B cell (primary cell): ENCODE measurements at regions not wholly inside any gene's neighbourhood (a gene's known extent, or its start where the extent isn't known, plus 50 kb on each side); places are given as distances from the start of the nearest gene placed in this dataset.

Experiments
- ATAC-seq: fragments of 200-7000 bp; cut with Tn5 transposase; one replicate; pipeline ENCODE4 v1.10.0; 2021; ENCODE audit warnings: low read depth, mild to moderate bottlenecking, moderate number of reproducible peaks, moderate library complexity
- CTCF ChIA-PET: fragments of 350-600 bp; sonication (Branson Sonifier 250); formaldehyde crosslinking; loops from one replicate; lab custom pipeline; 2021; ENCODE audit warnings: antibody characterized with exemption, inconsistent platforms; lab: Charles Lee
- POLR2A ChIA-PET: fragments of 350-600 bp; sonication (Branson Sonifier 250); formaldehyde crosslinking; loops from one replicate; lab custom pipeline; 2021; ENCODE audit warnings: antibody characterized with exemption; lab: Charles Lee
- DNase-seq: peaks from one replicate; pipeline ENCODE4 v3.0.0; 2013
- H2AFZ ChIP-seq: 2 replicates; pipeline ENCODE4 v1.6.1; 2012; ENCODE audit warnings: mild to moderate bottlenecking, low read depth, low read length; ENCODE audit not compliant: insufficient read depth, poor library complexity, severe bottlenecking
- H3K27ac ChIP-seq, 2 donors: 1 replicate in 1 of 2; 2 replicates in 1 of 2; pipeline ENCODE4 v1.5.1; 2012 to 2013; ENCODE audit warnings: low read length in 2 of 2, mild to moderate bottlenecking in 2 of 2, moderate library complexity in 1 of 2
- H3K27me3 ChIP-seq, 4 experiments: fragments of 200-600 bp in 1 of 4; sonication (generic) in 1 of 4; replicated peaks in 1 of 4; 1 replicate in 2 of 4; 2 replicates in 2 of 4; pipeline versions ENCODE4 v1.6.1 to v1.7.0; 2013 to 2016; ENCODE audit warnings: low read length in 3 of 4, mild to moderate bottlenecking in 2 of 4, mixed read lengths in 1 of 4, moderate library complexity in 1 of 4; ENCODE audit not compliant: insufficient read depth in 4 of 4, control insufficient read depth in 3 of 4; ENCODE audit errors: control extremely low read depth in 1 of 4
- H3K36me3 ChIP-seq, 2 experiments: replicated peaks in 1 of 2; 1 replicate in 1 of 2; 2 replicates in 1 of 2; pipeline versions ENCODE4 v1.6.1 to v1.7.1; 2013; ENCODE audit warnings: low read length in 1 of 2; ENCODE audit not compliant: insufficient read depth in 2 of 2, control insufficient read depth in 1 of 2; ENCODE audit errors: control extremely low read depth in 1 of 2, extremely low read depth in 1 of 2
- H3K4me1 ChIP-seq, 2 donors: fragments of 200-600 bp in 1 of 2; sonication (generic) in 1 of 2; 1 replicate in 1 of 2; 2 replicates in 1 of 2; pipeline versions ENCODE4 v1.5.1 to v1.6.1; 2013 to 2017; ENCODE audit warnings: low read length in 2 of 2; ENCODE audit not compliant: control insufficient read depth in 2 of 2, insufficient read depth in 2 of 2
- H3K4me2 ChIP-seq: replicated peaks from 2 replicates; pipeline ENCODE3; 2012; ENCODE audit warnings: mild to moderate bottlenecking, low read depth, low read length; ENCODE audit not compliant: poor library complexity, severe bottlenecking
- H3K4me3 ChIP-seq, 5 experiments: fragments of 200-600 bp in 1 of 5; sonication (generic) in 1 of 5; 1 replicate in 3 of 5; 2 replicates in 2 of 5; pipeline versions ENCODE4 v1.5.1 to v1.7.0; 2011 to 2016; ENCODE audit warnings: low read length in 4 of 5, mild to moderate bottlenecking in 4 of 5, low read depth in 2 of 5, control low read depth in 1 of 5, moderate library complexity in 1 of 5; ENCODE audit not compliant: insufficient read depth in 1 of 5; ENCODE audit errors: control extremely low read depth in 1 of 5, extremely low read depth in 1 of 5
- H3K79me2 ChIP-seq: fragments of 200-600 bp; sonication (generic); one replicate; pipeline ENCODE4 v1.6.0; 2016; ENCODE audit warnings: low read length; ENCODE audit not compliant: control insufficient read depth, insufficient read depth
- H3K9ac ChIP-seq: fragments of 200-600 bp; sonication (generic); 2 replicates; pipeline ENCODE4 v1.6.1; 2017; ENCODE audit warnings: mild to moderate bottlenecking, low read length, moderate library complexity
- H3K9me3 ChIP-seq, 3 donors: one replicate each; pipeline versions ENCODE4 v1.6.1 to v1.7.1; 2013; ENCODE audit warnings: low read length in 2 of 3; ENCODE audit not compliant: control insufficient read depth in 2 of 3, insufficient read depth in 1 of 3; ENCODE audit errors: control extremely low read depth in 1 of 3
- H4K20me1 ChIP-seq: 2 replicates; pipeline ENCODE4 v1.6.0; 2012; ENCODE audit warnings: mild to moderate bottlenecking, low read length; ENCODE audit not compliant: insufficient read depth, control insufficient read depth, poor library complexity, severe bottlenecking
- H3K27ac Mint-ChIP-seq: one replicate; pipeline ENCODE4 v1.8.0; 2021; ENCODE audit warnings: mixed read lengths
- H3K27me3 Mint-ChIP-seq: one replicate; pipeline ENCODE4 v1.8.0; 2021; ENCODE audit warnings: mixed read lengths
- H3K4me1 Mint-ChIP-seq: one replicate; pipeline ENCODE4 v1.8.0; 2021; ENCODE audit warnings: mixed read lengths
- H3K4me3 Mint-ChIP-seq: one replicate; pipeline ENCODE4 v1.8.0; 2021; ENCODE audit warnings: mixed read lengths
- H3K9me3 Mint-ChIP-seq: one replicate; pipeline ENCODE4 v1.8.0; 2022; ENCODE audit warnings: mixed read lengths; ENCODE audit not compliant: insufficient read depth
- EZH2 ChIP-seq: IDR thresholded peaks from 2 replicates; pipeline ENCODE4 v1.6.1; 2012; ENCODE audit warnings: borderline replicate concordance, low read depth, mild to moderate bottlenecking, moderate library complexity, low read length; ENCODE audit not compliant: insufficient read depth, poor library complexity, severe bottlenecking
- WGBS: methylation state at CpG from one replicate; pipeline ENCODE4 v1.1.5; 2013; ENCODE audit warnings: missing lambda C conversion rate; ENCODE audit not compliant: insufficient coverage; 5-methylcytosine and 5-hydroxymethylcytosine counted together
- intact Hi-C: fragments of 100-400 bp; cut with micrococcal nuclease; formaldehyde crosslinking; loops from one replicate; pipeline ENCODE4 v1.10.0; 2022
- TF ChIP-seq, protein P1 (sequence below): fragments of 200-600 bp; IDR thresholded peaks from one replicate; pipeline ENCODE4 v1.8.0; 2022; ENCODE audit warnings: antibody characterized with exemption, mild to moderate bottlenecking

DNA sequence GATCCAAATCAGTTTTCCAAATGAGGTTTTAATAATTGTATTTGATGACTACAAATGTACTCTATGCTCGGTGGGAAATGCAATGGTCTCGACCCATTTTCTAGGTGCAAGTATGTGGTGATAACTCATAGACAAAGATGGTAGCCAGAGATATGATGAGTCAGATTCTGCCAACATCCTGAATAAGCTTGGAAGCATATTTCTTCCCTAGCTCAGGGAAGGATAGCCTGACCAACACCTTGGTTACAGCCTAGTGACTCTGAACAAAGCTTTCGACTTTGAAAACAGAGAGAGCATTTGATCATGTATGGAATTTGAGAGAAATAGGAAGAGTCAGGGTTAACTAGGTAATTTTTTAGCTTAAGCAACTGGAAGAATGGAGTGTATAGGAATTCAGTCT is 128.3 kb upstream of the MYOCD start:
- DNase-seq (no peak), ATAC-seq (no peak)
- 100% methylated on average over 3 of the region's 3 CpGs for WGBS
- no peaks in the 10 kb centered on the region for H3K27me3 ChIP-seq
- H3K4me2 ChIP-seq = no peak overlapping the region
- TF ChIP-seq, protein P1, sequence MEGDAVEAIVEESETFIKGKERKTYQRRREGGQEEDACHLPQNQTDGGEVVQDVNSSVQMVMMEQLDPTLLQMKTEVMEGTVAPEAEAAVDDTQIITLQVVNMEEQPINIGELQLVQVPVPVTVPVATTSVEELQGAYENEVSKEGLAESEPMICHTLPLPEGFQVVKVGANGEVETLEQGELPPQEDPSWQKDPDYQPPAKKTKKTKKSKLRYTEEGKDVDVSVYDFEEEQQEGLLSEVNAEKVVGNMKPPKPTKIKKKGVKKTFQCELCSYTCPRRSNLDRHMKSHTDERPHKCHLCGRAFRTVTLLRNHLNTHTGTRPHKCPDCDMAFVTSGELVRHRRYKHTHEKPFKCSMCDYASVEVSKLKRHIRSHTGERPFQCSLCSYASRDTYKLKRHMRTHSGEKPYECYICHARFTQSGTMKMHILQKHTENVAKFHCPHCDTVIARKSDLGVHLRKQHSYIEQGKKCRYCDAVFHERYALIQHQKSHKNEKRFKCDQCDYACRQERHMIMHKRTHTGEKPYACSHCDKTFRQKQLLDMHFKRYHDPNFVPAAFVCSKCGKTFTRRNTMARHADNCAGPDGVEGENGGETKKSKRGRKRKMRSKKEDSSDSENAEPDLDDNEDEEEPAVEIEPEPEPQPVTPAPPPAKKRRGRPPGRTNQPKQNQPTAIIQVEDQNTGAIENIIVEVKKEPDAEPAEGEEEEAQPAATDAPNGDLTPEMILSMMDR = no peak
- TF ChIP-seq EZH2 = no peak
- no peak overlapping the region for H3K4me3 ChIP-seq
- no peaks in the 10 kb centered on the region for H3K79me2 ChIP-seq
- H3K27ac ChIP-seq = no peak overlapping the region
- H3K9me3 Mint-ChIP-seq = no peaks in the 10 kb centered on the region
- no peak overlapping the region for H3K9ac ChIP-seq
- H2AFZ ChIP-seq = no peak overlapping the region
- no peaks in the 10 kb centered on the region for H3K4me1 Mint-ChIP-seq
- H3K27me3 Mint-ChIP-seq = peaks cover 4% of the 10 kb centered on the region
- no peak overlapping the region for H3K27ac Mint-ChIP-seq
- intact Hi-C loops = no loop called here
- H3K4me1 ChIP-seq = no peaks in the 10 kb centered on the region
- no peaks in the 10 kb centered on the region for H3K9me3 ChIP-seq
- ChIA-PET CTCF (interaction anchor here (0.8 kb wide), 1 partner anchor 9 kb away, joined by 3 read pairs; no protein-coding TSS in a partner anchor), POLR2A (no interaction called here)
- no peaks in the 10 kb centered on the region for H3K36me3 ChIP-seq
- H3K4me3 Mint-ChIP-seq = no peak overlapping the region
- H4K20me1 ChIP-seq = no peaks in the 10 kb centered on the region

DNA sequence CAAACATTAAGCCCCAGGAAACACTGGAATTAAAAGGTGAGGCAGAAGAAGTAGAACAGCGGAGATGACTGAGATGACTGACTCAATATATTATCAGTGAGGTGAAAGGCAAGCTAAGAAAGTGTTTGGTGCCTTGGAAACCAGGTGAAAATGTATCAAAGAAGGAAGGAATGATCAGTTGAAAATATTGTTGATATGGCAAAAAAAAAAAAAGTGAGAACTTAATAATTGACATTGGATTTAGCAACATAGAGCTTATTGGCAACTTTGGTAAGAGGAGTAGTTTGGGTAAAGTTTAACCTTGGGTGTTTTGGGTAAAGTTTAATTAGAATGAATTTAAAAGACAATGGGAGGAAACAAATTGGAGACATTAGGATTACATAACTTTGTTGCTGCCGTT is 127.7 kb upstream of the MYOCD start:
- no peaks in the 10 kb centered on the region for H3K9me3 ChIP-seq
- no peak overlapping the region for H3K4me3 ChIP-seq
- Mint-ChIP-seq H3K4me3 (no peak overlapping the region), H3K27me3 (no peaks in the 10 kb centered on the region), H3K4me1 (no peaks in the 10 kb centered on the region), H3K9me3 (no peaks in the 10 kb centered on the region), H3K27ac (no peak overlapping the region)
- no peak overlapping the region for H3K27ac ChIP-seq
- 86% methylated on average over 1 of the region's 2 CpGs for WGBS
- no peak for ATAC-seq
- intact Hi-C loops = no loop called here
- no peaks in the 10 kb centered on the region for H3K27me3 ChIP-seq
- no peak overlapping the region for H3K9ac ChIP-seq
- no peaks in the 10 kb centered on the region for H3K79me2 ChIP-seq
- POLR2A ChIA-PET = no interaction called here
- H3K4me2 ChIP-seq = no peak overlapping the region
- H3K36me3 ChIP-seq = no peaks in the 10 kb centered on the region
- CTCF ChIA-PET = no interaction called here
- TF ChIP-seq EZH2 = no peak
- TF ChIP-seq, protein P1 = no peak
- DNase-seq = no peak
- no peaks in the 10 kb centered on the region for H4K20me1 ChIP-seq
- no peaks in the 10 kb centered on the region for H3K4me1 ChIP-seq
- H2AFZ ChIP-seq = no peak overlapping the region
